SU-DHL-6 (cell line): ENCODE measurements at regions not wholly inside any gene's neighbourhood (a gene's known extent, or its start where the extent isn't known, plus 50 kb on each side); places are given as distances from the start of the nearest gene placed in this dataset.

ENCODE experiments used
- H2AFZ ChIP-seq: fragments of 200-600 bp; sonication (generic); 2 replicates; pipeline ENCODE4 v1.6.1; 2014; ENCODE audit warnings: low read depth, mild to moderate bottlenecking, moderate library complexity, mixed read lengths, antibody characterized with exemption, low read length; ENCODE audit not compliant: severe bottlenecking
- H3F3A ChIP-seq: fragments of 200-600 bp; shearing (Covaris generic); 2 replicates; pipeline ENCODE4 v1.6.0; 2016; ENCODE audit warnings: antibody characterized with exemption, mild to moderate bottlenecking; ENCODE audit not compliant: insufficient read depth
- H3K27ac ChIP-seq: fragments of 200-600 bp; sonication (generic); 2 replicates; pipeline ENCODE4 v1.5.1; 2016; ENCODE audit warnings: low read depth, mild to moderate bottlenecking, low read length, moderate library complexity, mixed read lengths
- H3K27me3 ChIP-seq: fragments of 200-600 bp; sonication (generic), shearing (Covaris generic); 2 replicates; pipeline ENCODE4 v1.6.0; 2014; ENCODE audit warnings: mild to moderate bottlenecking, low read length
- H3K36me3 ChIP-seq: fragments of 200-600 bp; sonication (generic); 2 replicates; pipeline ENCODE4 v1.6.1; 2014; ENCODE audit warnings: mild to moderate bottlenecking, low read length, mixed read lengths
- H3K4me2 ChIP-seq: fragments of 300-600, 200-600 bp; shearing (Covaris generic), sonication (generic); 2 replicates; pipeline ENCODE4 v1.6.0; 2014; ENCODE audit warnings: low read length, low read depth, mild to moderate bottlenecking; ENCODE audit not compliant: poor library complexity, severe bottlenecking
- H3K4me3 ChIP-seq: fragments of 200-600 bp; sonication (generic); 2 replicates; pipeline ENCODE4 v1.5.1; 2014; ENCODE audit warnings: antibody characterized with exemption, low read length, mild to moderate bottlenecking, mixed read lengths; ENCODE audit not compliant: insufficient read depth, poor library complexity, severe bottlenecking
- H3K79me2 ChIP-seq: fragments of 200-600 bp; sonication (generic); 2 replicates; pipeline ENCODE4 v1.6.1; 2014; ENCODE audit warnings: mild to moderate bottlenecking, low read length, moderate library complexity; ENCODE audit not compliant: insufficient read depth
- H3K9ac ChIP-seq: fragments of 200-600 bp; sonication (generic); 2 replicates; pipeline ENCODE4 v1.7.0; 2014; ENCODE audit warnings: mild to moderate bottlenecking, low read length
- H3K9me2 ChIP-seq: fragments of 200-600 bp; sonication (generic); replicated peaks from 2 replicates; pipeline ENCODE4 v1.6.1; 2014; ENCODE audit warnings: low read length; ENCODE audit not compliant: insufficient read depth
- H3K9me3 ChIP-seq: fragments of 200-600 bp; sonication (generic); 2 replicates; pipeline ENCODE4 v1.6.1; 2014; ENCODE audit warnings: low read length, mixed read lengths; ENCODE audit not compliant: insufficient read depth
- H4K20me1 ChIP-seq: fragments of 200-600 bp; sonication (generic); 2 replicates; pipeline ENCODE4 v1.6.1; 2014; ENCODE audit warnings: low read depth, mild to moderate bottlenecking, antibody characterized with exemption, low read length, moderate library complexity, mixed read lengths
- CTCF ChIP-seq: fragments of 200-600 bp; sonication (generic); IDR thresholded peaks from one replicate; pipeline ENCODE4 v1.5.1; 2017; ENCODE audit warnings: antibody characterized with exemption, mild to moderate bottlenecking, low read length, moderate library complexity; ENCODE audit not compliant: insufficient read depth, poor library complexity, severe bottlenecking
- EZH2phosphoT487 ChIP-seq: fragments of 200-600 bp; sonication (generic), shearing (Covaris generic); conservative IDR thresholded peaks from 2 replicates; pipeline ENCODE4 v1.6.1; 2018; ENCODE audit warnings: mild to moderate bottlenecking, antibody characterized with exemption, low read length, moderate library complexity, mixed read lengths

- H3K9me2 ChIP-seq: no peaks in the 10 kb centered on the region
- H3K27ac ChIP-seq: no peak overlapping the region
- H4K20me1 ChIP-seq: no peaks in the 10 kb centered on the region
- H3K27me3 ChIP-seq: no peaks in the 10 kb centered on the region
- 0 out of 2 replicates have a peak, but pooled peaks cover 7% of the 10 kb centered on the region for H3K36me3 ChIP-seq
- peak overlapping the region; percentile 11 for H2AFZ ChIP-seq
- H3K9me3 ChIP-seq: peaks cover 10% of the 10 kb centered on the region; the same call in 1 of the 2 replicates
- no peaks in the 10 kb centered on the region for H3F3A ChIP-seq
- TF ChIP-seq CTCF: no peak
- TF ChIP-seq EZH2phosphoT487: no peak
- no peak overlapping the region for H3K4me2 ChIP-seq
- no peaks in the 10 kb centered on the region for H3K79me2 ChIP-seq
- no peak overlapping the region for H3K4me3 ChIP-seq
- no peak overlapping the region for H3K9ac ChIP-seq
Measured at GRCh38 chr4:32597354-32597753, 1877.2 kb downstream of the PCDH7 start.

- peak overlapping the region; percentile 75 for H2AFZ ChIP-seq
- TF ChIP-seq CTCF (no peak), EZH2phosphoT487 (no peak)
- H3K4me3 ChIP-seq: no peak overlapping the region
- H3K27ac ChIP-seq: no peak overlapping the region
- no peaks in the 10 kb centered on the region for H3K9me2 ChIP-seq
- H3K9ac ChIP-seq: no peak overlapping the region
- H3K79me2 ChIP-seq: no peaks in the 10 kb centered on the region
- no peaks in the 10 kb centered on the region for H4K20me1 ChIP-seq
- peaks cover 8% of the 10 kb centered on the region; the same call in 1 of the 2 replicates for H3K9me3 ChIP-seq
- no peak overlapping the region for H3K4me2 ChIP-seq
- H3K36me3 ChIP-seq: 0 out of 2 replicates have a peak, but pooled peaks cover 5% of the 10 kb centered on the region
- H3F3A ChIP-seq: no peaks in the 10 kb centered on the region
- H3K27me3 ChIP-seq: no peaks in the 10 kb centered on the region
Measured at GRCh38 chr4:32601848-32602247, 1881.7 kb downstream of the PCDH7 start.

GRCh38 chr4:32607978-32608377 is 1887.8 kb downstream of the PCDH7 start:
- no peak overlapping the region for H2AFZ ChIP-seq
- H3K4me3 ChIP-seq: no peak overlapping the region
- H3K9me3 ChIP-seq: peaks cover 30% of the 10 kb centered on the region; the same call in 1 of the 2 replicates
- no peaks in the 10 kb centered on the region for H3K79me2 ChIP-seq
- H3K27me3 ChIP-seq: no peaks in the 10 kb centered on the region
- TF ChIP-seq CTCF (no peak), EZH2phosphoT487 (no peak)
- H3K9me2 ChIP-seq: no peaks in the 10 kb centered on the region
- no peaks in the 10 kb centered on the region for H4K20me1 ChIP-seq
- H3K27ac ChIP-seq: no peak overlapping the region
- H3K36me3 ChIP-seq: 0 out of 2 replicates have a peak, but pooled peaks cover 3% of the 10 kb centered on the region
- H3K4me2 ChIP-seq: no peak overlapping the region
- H3K9ac ChIP-seq: no peak overlapping the region
- no peaks in the 10 kb centered on the region for H3F3A ChIP-seq
